Thymus (tissue), 11 donors: ENCODE measurements at regions not wholly inside any gene's neighbourhood (a gene's known extent, or its start where the extent isn't known, plus 50 kb on each side); places are given as distances from the start of the nearest gene placed in this dataset.

Experiments used
- DNase-seq, 9 donors: peaks; one replicate each; pipeline ENCODE4 v3.0.0-alpha.2; 2013; ENCODE audit warnings: low spot score in 9 of 9, low read depth in 6 of 9, missing footprints in 1 of 9
- H3K27ac ChIP-seq, 2 donors: one replicate each; pipeline ENCODE4 v1.5.1; 2013; ENCODE audit warnings: control low read depth in 1 of 2, low read depth in 1 of 2, low read length in 1 of 2, mild to moderate bottlenecking in 1 of 2, moderate library complexity in 1 of 2
- H3K27me3 ChIP-seq, 2 donors: one replicate each; pipeline ENCODE4 v1.5.1; 2013; ENCODE audit warnings: low read length in 1 of 2; ENCODE audit not compliant: control insufficient read depth in 2 of 2, insufficient read depth in 1 of 2
- H3K36me3 ChIP-seq, 2 donors: one replicate each; pipeline ENCODE4 v1.5.1; 2013; ENCODE audit warnings: low read length in 1 of 2, mild to moderate bottlenecking in 1 of 2, moderate library complexity in 1 of 2; ENCODE audit not compliant: control insufficient read depth in 2 of 2, insufficient read depth in 2 of 2
- H3K4me1 ChIP-seq, 2 donors: one replicate each; pipeline ENCODE4 v1.5.1; 2013; ENCODE audit warnings: low read length in 2 of 2; ENCODE audit not compliant: control insufficient read depth in 2 of 2, insufficient read depth in 2 of 2
- H3K4me3 ChIP-seq, 2 donors: one replicate each; pipeline ENCODE4 v1.5.1; 2013; ENCODE audit warnings: low read length in 2 of 2, control low read depth in 1 of 2, mild to moderate bottlenecking in 1 of 2
- H3K9me3 ChIP-seq, 2 donors: one replicate each; pipeline ENCODE4 v1.5.1; 2013; ENCODE audit warnings: low read length in 1 of 2, mild to moderate bottlenecking in 1 of 2; ENCODE audit not compliant: control insufficient read depth in 2 of 2, insufficient read depth in 1 of 2
- WGBS: extraction: QIAGEN DNeasy Blood & Tissue Kit; methylation state at CpG from one replicate; pipeline ENCODE4 v1.1.7; 2013; 5-methylcytosine and 5-hydroxymethylcytosine counted together
- donor health status: healthy.

- Histone ChIP-seq H3K9me3 (no peaks in the 10 kb centered on the region), H3K4me3 (no peak overlapping the region), H3K27ac (no peak overlapping the region), H3K27me3 (no peaks in the 10 kb centered on the region), H3K4me1 (peaks cover 0 to 2% of the 10 kb centered on the region in 2 donors), H3K36me3 (no peaks in the 10 kb centered on the region)
- 96% methylated on average over 7 of the region's 7 CpGs for WGBS
- no peak for DNase-seq
Measured at GRCh38 chr7:30212701-30213111, 71.7 kb upstream of the ZNRF2 start.

- no peak overlapping the region for H3K27ac ChIP-seq
- no peak for DNase-seq
- no peaks in the 10 kb centered on the region for H3K36me3 ChIP-seq
- no peak overlapping the region for H3K4me3 ChIP-seq
- H3K27me3 ChIP-seq, result no peaks in the 10 kb centered on the region
- H3K4me1 ChIP-seq, result peaks cover 0 to 2% of the 10 kb centered on the region in 2 donors
- no peaks in the 10 kb centered on the region for H3K9me3 ChIP-seq
Measured at GRCh38 chr7:30213637-30214036, 70.8 kb upstream of the ZNRF2 start.

DNA sequence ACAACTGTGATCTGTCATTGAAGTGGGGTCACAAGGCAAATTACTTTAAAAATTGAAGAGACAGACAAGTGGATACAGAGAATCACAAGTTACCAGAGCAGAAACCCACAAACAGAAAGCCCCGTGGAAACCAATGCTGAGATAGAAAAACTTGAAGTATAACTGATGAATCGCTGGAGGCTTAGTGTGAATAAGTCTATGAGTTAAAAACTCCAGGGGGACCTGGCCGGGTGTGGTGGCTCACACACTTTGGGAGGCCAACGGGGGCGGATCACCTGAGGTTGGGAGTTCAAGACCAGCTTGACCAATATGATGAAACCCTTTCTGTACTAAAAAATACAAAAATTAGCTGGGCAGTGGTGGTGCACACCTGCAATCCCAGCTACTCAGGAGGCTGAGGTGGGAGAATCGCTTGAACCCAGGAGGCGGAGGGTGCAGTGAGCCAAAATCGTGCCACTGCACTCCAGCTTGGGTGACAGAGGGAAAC lies 69.7 kb upstream of the ZNRF2 start:
- peaks cover 0 to 2% of the 10 kb centered on the region in 2 donors for H3K4me1 ChIP-seq
- no peaks in the 10 kb centered on the region for H3K36me3 ChIP-seq
- H3K27ac ChIP-seq, result no peak overlapping the region
- H3K4me3 ChIP-seq, result no peak overlapping the region
- 95% methylated on average over 8 of the region's 8 CpGs for WGBS
- no peaks in the 10 kb centered on the region for H3K27me3 ChIP-seq
- H3K9me3 ChIP-seq, result no peaks in the 10 kb centered on the region
- no peak for DNase-seq

- H3K27me3 ChIP-seq, result no peaks in the 10 kb centered on the region
- no peak overlapping the region for H3K27ac ChIP-seq
- WGBS, result 97% methylated on average over 5 of the region's 5 CpGs
- DNase-seq, result no peak
- H3K4me1 ChIP-seq, result peaks cover 0 to 4% of the 10 kb centered on the region in 2 donors
- no peaks in the 10 kb centered on the region for H3K9me3 ChIP-seq
- H3K4me3 ChIP-seq, result no peak overlapping the region
- H3K36me3 ChIP-seq, result no peaks in the 10 kb centered on the region
Measured at GRCh38 chr7:30221764-30222163, 62.6 kb upstream of the ZNRF2 start.

- Histone ChIP-seq H3K4me3 (no peak overlapping the region), H3K36me3 (no peaks in the 10 kb centered on the region), H3K9me3 (no peaks in the 10 kb centered on the region), H3K27ac (no peak overlapping the region), H3K27me3 (no peaks in the 10 kb centered on the region), H3K4me1 (peaks cover 0 to 4% of the 10 kb centered on the region in 2 donors)
- DNase-seq, result no peak
- 91% methylated on average over 8 of the region's 8 CpGs for WGBS
Measured at GRCh38 chr7:30222515-30223215, 61.7 kb upstream of the ZNRF2 start.

DNA sequence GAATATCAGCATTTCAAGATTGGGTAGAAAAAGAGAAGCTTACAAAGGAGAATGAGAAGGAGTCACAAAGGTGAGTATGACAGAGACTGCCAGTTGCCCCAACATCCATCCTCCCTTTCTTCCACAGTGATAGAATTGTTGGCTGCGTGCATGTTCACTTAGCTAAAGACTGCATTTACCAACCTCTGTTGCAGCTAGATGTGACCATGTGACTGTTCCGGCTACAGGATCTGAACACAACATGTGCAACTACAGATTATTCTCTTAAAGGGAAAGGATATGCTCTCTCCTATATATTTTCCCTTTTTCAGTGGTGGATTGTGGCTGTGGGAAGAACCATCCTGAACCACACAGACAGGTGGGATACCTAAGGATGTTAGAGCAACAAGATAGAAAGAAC lies 60.5 kb upstream of the ZNRF2 start:
- H3K4me1 ChIP-seq, result peaks cover 0 to 4% of the 10 kb centered on the region in 2 donors
- H3K36me3 ChIP-seq, result no peaks in the 10 kb centered on the region
- no peak overlapping the region for H3K27ac ChIP-seq
- H3K9me3 ChIP-seq, result no peaks in the 10 kb centered on the region
- 92% methylated on average over 2 of the region's 2 CpGs for WGBS
- DNase-seq, result no peak
- no peak overlapping the region for H3K4me3 ChIP-seq
- no peaks in the 10 kb centered on the region for H3K27me3 ChIP-seq

- 88% methylated on average over 3 of the region's 3 CpGs for WGBS
- peak in 1 of 9 donors; percentile 12 for DNase-seq
- H3K4me3 ChIP-seq, result no peak overlapping the region
- H3K36me3 ChIP-seq, result no peaks in the 10 kb centered on the region
- no peaks in the 10 kb centered on the region for H3K27me3 ChIP-seq
- H3K27ac ChIP-seq, result no peak overlapping the region
- peaks cover 0 to 4% of the 10 kb centered on the region in 2 donors for H3K4me1 ChIP-seq
- no peaks in the 10 kb centered on the region for H3K9me3 ChIP-seq
Measured at GRCh38 chr7:30224511-30225062, 59.8 kb upstream of the ZNRF2 start.

DNA sequence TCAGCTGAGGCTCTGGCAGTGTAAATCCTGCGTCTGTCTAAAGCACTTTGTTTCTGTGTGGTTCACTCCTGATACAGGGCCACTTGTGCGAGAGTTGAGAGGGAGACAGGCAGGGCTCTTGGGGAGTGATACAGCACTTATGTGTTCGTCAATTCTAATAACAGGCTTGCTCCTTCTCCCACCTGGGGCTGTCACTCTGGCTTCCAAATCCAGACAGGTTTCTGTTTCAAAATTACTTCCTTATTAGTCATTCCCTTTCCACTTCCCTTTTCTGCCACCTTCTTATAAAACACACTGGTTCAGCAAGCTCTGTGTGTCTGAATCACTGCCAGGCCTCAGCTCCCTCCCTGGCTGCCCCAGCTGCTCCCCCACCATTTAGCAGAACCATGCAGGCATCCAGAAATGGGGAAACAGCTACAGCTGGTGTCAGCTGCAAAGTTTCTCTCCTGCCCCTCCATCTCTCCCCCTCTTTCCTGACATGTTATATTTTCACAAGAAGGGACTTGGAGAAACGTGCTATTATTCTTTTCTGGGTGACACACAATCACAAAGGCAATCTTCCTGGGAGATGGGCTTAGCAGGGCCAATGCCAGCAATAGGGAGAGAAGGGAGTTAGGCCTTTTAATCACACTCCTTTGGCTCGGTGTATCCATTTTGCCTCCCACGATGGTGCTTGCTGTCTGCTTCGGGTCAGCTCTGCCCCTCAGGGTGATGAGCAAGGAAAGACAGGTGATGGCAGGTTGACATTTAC lies 58.4 kb upstream of the ZNRF2 start:
- no peaks in the 10 kb centered on the region for H3K27me3 ChIP-seq
- no peak overlapping the region for H3K4me3 ChIP-seq
- peaks cover 0 to 4% of the 10 kb centered on the region in 2 donors for H3K4me1 ChIP-seq
- H3K9me3 ChIP-seq, result no peaks in the 10 kb centered on the region
- peak in 3 of 9 donors; percentile 8 to 41 (median 9) for DNase-seq
- H3K36me3 ChIP-seq, result no peaks in the 10 kb centered on the region
- peak overlapping the region in 1 of 2 donors; percentile 15 for H3K27ac ChIP-seq
- WGBS, result 57% methylated on average over 7 of the region's 7 CpGs

GRCh38 chr7:30226614-30227268 lies 57.7 kb upstream of the ZNRF2 start:
- no peaks in the 10 kb centered on the region for H3K27me3 ChIP-seq
- no peaks in the 10 kb centered on the region for H3K9me3 ChIP-seq
- H3K4me1 ChIP-seq, result peaks cover 0 to 4% of the 10 kb centered on the region in 2 donors
- H3K36me3 ChIP-seq, result no peaks in the 10 kb centered on the region
- H3K4me3 ChIP-seq, result no peak overlapping the region
- no peak for DNase-seq
- peak overlapping the region in 1 of 2 donors; percentile 15 for H3K27ac ChIP-seq
- 87% methylated on average over 12 of the region's 12 CpGs for WGBS
